Fibroblast of pulmonary artery (primary cell): ENCODE measurements at regions not wholly inside any gene's neighbourhood (a gene's known extent, or its start where the extent isn't known, plus 50 kb on each side); places are given as distances from the start of the nearest gene placed in this dataset.

ENCODE experiments used
- DNase-seq: peaks from one replicate; pipeline ENCODE4 v3.0.0-alpha.2; 2010; ENCODE audit warnings: low read depth
- H3K4me3 ChIP-seq: replicated peaks from 2 replicates; pipeline ENCODE4 v1.5.1; 2011; ENCODE audit warnings: low read depth, mild to moderate bottlenecking, control low read depth, low read length, moderate library complexity
- TF ChIP-seq, protein P1 (sequence below): IDR thresholded peaks from 2 replicates; pipeline ENCODE4 v1.5.1; 2011; ENCODE audit warnings: mild to moderate bottlenecking, control low read depth, low read length, inconsistent platforms; ENCODE audit errors: missing control alignments

DNA sequence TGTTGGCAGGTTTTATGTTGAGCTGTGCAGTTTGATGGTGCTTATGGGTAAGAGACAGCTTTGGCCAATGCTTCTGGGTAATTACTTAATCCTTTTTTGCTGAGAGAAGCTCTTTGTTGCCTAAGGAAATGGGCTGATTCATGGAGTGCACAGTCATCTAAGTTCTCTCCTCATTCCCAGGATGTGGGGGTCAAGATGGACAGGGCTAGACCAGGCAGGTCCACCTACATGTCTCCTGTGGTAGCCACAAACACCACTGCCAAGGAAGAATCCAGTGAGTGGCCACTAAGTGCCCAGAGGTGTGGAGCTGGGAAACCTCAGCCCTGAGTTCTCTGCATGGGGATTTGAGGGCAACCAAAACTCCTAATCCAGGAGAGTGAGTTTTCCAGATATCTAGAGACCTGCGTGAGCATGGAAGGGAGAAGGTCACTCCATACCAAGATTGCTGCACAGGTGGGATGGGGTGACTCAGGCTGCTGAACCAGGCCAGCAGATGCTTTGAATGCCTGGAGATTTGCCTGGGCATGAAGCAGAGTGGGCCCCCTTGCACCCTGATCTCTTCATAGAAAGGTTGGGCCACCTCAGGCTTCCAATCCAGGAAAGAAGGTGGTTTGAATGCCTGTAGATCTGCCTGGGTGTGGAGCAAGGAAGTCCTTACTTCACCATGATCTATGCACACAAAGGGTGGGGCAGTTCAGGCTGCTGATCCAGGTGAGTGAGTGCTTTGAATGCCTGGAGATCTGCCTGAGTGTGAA is 234.8 kb upstream of the GNPDA2 start:
- TF ChIP-seq, protein P1, sequence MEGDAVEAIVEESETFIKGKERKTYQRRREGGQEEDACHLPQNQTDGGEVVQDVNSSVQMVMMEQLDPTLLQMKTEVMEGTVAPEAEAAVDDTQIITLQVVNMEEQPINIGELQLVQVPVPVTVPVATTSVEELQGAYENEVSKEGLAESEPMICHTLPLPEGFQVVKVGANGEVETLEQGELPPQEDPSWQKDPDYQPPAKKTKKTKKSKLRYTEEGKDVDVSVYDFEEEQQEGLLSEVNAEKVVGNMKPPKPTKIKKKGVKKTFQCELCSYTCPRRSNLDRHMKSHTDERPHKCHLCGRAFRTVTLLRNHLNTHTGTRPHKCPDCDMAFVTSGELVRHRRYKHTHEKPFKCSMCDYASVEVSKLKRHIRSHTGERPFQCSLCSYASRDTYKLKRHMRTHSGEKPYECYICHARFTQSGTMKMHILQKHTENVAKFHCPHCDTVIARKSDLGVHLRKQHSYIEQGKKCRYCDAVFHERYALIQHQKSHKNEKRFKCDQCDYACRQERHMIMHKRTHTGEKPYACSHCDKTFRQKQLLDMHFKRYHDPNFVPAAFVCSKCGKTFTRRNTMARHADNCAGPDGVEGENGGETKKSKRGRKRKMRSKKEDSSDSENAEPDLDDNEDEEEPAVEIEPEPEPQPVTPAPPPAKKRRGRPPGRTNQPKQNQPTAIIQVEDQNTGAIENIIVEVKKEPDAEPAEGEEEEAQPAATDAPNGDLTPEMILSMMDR, result no peak
- H3K4me3 ChIP-seq, result no peak overlapping the region
- DNase-seq, result no peak

DNA sequence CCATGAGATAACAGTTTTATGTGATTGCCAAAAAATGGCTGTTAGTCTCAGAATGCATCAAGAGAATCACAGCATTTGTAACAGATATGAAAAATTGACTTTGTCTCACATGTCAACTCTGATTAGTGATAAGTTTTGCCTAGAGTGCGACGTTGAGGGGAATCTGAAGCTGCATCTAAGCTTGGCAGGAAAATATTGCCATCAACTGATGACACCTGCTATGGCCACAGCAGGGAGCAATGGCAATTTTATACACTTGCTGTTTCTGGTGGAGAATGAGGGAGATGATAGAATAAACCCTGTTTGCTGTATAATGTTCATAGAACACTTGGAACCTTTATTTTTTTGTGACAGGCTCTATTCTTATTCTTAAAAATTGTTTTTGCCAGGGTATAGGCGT is 205.4 kb upstream of the GNPDA2 start:
- no peak overlapping the region for H3K4me3 ChIP-seq
- TF ChIP-seq, protein P1, result no peak
- DNase-seq, result no peak

GRCh38 chr4:44928785-44929184 is 202.4 kb upstream of the GNPDA2 start:
- no peak for DNase-seq
- TF ChIP-seq, protein P1, result no peak
- no peak overlapping the region for H3K4me3 ChIP-seq

DNA sequence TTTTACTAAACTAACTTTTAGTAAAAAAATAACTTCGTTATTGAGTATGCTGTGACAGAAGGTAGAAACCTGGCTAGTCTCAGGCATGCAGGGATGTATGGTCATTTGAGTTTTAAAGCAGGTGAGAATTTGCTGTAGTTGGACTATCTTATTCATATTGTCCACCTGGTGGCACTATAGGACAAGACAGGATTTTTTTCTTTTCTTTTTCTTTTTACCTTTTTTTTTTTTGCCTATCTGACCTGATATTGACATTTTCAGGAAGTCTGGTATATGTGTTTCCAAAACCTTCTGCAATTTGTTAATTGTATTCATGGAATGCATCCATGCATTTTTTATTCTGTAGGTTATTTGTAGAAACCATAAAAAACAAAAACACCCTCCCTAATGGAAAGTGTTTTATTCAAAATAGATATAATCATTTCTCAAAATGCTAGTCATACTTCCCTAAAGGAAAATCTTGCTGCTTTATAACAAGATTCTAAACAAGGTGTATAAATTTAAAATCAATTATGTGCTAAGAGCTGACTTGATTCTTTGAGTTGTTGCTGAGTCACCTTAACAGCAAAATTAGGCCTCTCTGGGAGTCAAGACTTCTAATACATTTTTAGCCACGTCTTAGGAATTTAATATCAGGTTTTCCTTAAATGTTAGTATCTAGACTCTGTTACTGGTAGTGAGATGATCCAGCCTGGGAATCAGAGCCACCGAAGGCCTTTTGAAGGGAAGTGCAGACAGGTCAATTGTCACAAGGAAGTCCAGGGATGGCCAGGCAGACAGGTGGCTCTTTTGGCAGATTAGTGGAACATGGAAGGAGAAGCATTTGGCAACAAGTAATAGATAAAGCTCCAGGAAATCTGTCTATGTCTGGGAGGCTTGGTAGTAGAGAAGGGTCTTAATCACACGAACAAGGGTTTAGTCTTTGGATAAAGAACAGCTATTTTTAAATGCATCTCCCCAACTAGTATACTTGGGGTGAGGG is 201.3 kb upstream of the GNPDA2 start:
- TF ChIP-seq, protein P1, result peak; percentile 49

GRCh38 chr4:44916411-44916810 is 190.1 kb upstream of the GNPDA2 start:
- H3K4me3 ChIP-seq, result peak overlapping the region; percentile 38
- TF ChIP-seq, protein P1, result no peak
- peak; percentile 59 for DNase-seq

More for the DNA sequence above, 201.3 kb upstream of the GNPDA2 start:
- DNase-seq, result peak; percentile 54
- H3K4me3 ChIP-seq, result no peak overlapping the region

DNA sequence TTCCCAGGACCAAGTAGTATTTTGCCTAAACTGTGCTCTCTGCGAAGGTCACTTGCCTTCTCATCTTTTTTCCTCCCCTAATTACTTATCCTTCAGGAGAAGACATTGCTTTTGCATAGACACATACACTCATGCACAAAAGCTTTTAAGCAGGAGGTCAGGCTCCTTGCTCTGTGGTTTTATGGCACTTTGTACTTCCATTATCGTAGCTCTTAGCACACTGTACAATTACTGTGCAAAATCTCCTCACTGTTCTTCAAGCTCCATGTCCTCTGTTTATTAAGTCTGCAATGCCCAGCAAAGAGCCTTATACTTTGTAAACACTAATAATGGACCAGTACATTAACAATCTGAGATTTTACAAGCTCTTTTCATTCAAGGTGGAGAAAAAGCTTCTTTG is 188.4 kb upstream of the GNPDA2 start:
- H3K4me3 ChIP-seq, result no peak overlapping the region
- TF ChIP-seq, protein P1, result no peak

More for the DNA sequence above, 188.4 kb upstream of the GNPDA2 start:
- DNase-seq, result no peak
